Superior temporal gyrus (tissue), 1 donor: ENCODE measurements at regions not wholly inside any gene's neighbourhood (a gene's known extent, or its start where the extent isn't known, plus 50 kb on each side); places are given as distances from the start of the nearest gene placed in this dataset.
A peak's percentile ranks its signal among the peaks of the same experiment; 100 is the strongest.
"Not testable (repeated sequence)": the region's sequence is repeated elsewhere in the genome, so short reads cannot be mapped to it uniquely, and the experiment has no call there.

Experiments used
- DNase-seq: peaks from one replicate; pipeline ENCODE4 v3.0.0-alpha.2; 2016; ENCODE audit errors: extremely low spot score

- no peak for DNase-seq
Observed at GRCh38 chr9:30935730-30936129, 1448.7 kb upstream of the ACO1 start.

GRCh38 chr9:30937106-30937505, 1447.3 kb upstream of the ACO1 start:
- DNase-seq: no peak

- DNase-seq: not testable (repeated sequence)
Observed at GRCh38 chr9:30942852-30943251, 1441.6 kb upstream of the ACO1 start.

GRCh38 chr9:30943446-30944224, 1440.8 kb upstream of the ACO1 start:
- DNase-seq: no peak

GRCh38 chr9:30944225-30944569, 1440.2 kb upstream of the ACO1 start:
- DNase-seq: no peak

GRCh38 chr9:30944741-30945280, 1439.6 kb upstream of the ACO1 start:
- DNase-seq: no peak

GRCh38 chr9:30964332-30964731, 1420.1 kb upstream of the ACO1 start:
- no peak for DNase-seq

GRCh38 chr9:30967476-30967875, 1417.0 kb upstream of the ACO1 start:
- DNase-seq: peak; percentile 18

- DNase-seq: no peak
Observed at GRCh38 chr9:30970186-30970585, 1414.3 kb upstream of the ACO1 start.

GRCh38 chr9:30970812-30971211, 1413.6 kb upstream of the ACO1 start:
- DNase-seq: no peak

- no peak for DNase-seq
Observed at GRCh38 chr9:30972654-30973053, 1411.8 kb upstream of the ACO1 start.

GRCh38 chr9:30977965-30978364, 1406.5 kb upstream of the ACO1 start:
- DNase-seq: no peak

GRCh38 chr9:30982301-30982700, 1402.1 kb upstream of the ACO1 start:
- DNase-seq: no peak

GRCh38 chr9:30995956-30996738, 1388.3 kb upstream of the ACO1 start:
- DNase-seq: no peak

GRCh38 chr9:30996761-30997160, 1387.7 kb upstream of the ACO1 start:
- no peak for DNase-seq

GRCh38 chr9:30997291-30997690, 1387.2 kb upstream of the ACO1 start:
- no peak for DNase-seq

- no peak for DNase-seq
Observed at GRCh38 chr9:31005086-31005665, 1379.3 kb upstream of the ACO1 start.

- DNase-seq: no peak
Observed at GRCh38 chr9:31013371-31013770, 1371.1 kb upstream of the ACO1 start.

- DNase-seq: no peak
Observed at GRCh38 chr9:31023847-31024246, 1360.6 kb upstream of the ACO1 start.

GRCh38 chr9:31027678-31028077, 1356.8 kb upstream of the ACO1 start:
- DNase-seq: no peak

GRCh38 chr9:31028137-31028536, 1356.3 kb upstream of the ACO1 start:
- no peak for DNase-seq

- no peak for DNase-seq
Observed at GRCh38 chr9:31030741-31031202, 1353.7 kb upstream of the ACO1 start.

GRCh38 chr9:31032206-31032605, 1352.2 kb upstream of the ACO1 start:
- no peak for DNase-seq
